Loucy (cell line): ENCODE measurements at regions not wholly inside any gene's neighbourhood (a gene's known extent, or its start where the extent isn't known, plus 50 kb on each side); places are given as distances from the start of the nearest gene placed in this dataset.

ENCODE experiments used
- H2AFZ ChIP-seq: fragments of 200-600 bp; sonication (generic); 2 replicates; pipeline ENCODE4 v1.6.0; 2016; ENCODE audit warnings: antibody characterized with exemption, mild to moderate bottlenecking, low read length, moderate library complexity
- H3F3A ChIP-seq: fragments of 200-600 bp; 2 replicates; pipeline ENCODE4 v1.6.0; 2016; ENCODE audit warnings: antibody characterized with exemption, low read depth, mild to moderate bottlenecking
- H3K27me3 ChIP-seq: fragments of 200-600 bp; sonication (generic); 2 replicates; pipeline ENCODE4 v1.6.1; 2014; ENCODE audit warnings: low read length, mild to moderate bottlenecking; ENCODE audit not compliant: insufficient read depth, poor library complexity, severe bottlenecking
- H3K36me3 ChIP-seq: fragments of 200-600 bp; sonication (generic); 2 replicates; pipeline ENCODE4 v1.6.1; 2016; ENCODE audit warnings: low read length; ENCODE audit not compliant: insufficient read depth
- H3K4me1 ChIP-seq: fragments of 200-600 bp; sonication (generic); 2 replicates; pipeline ENCODE4 v1.5.1; 2014; ENCODE audit warnings: low read length, mild to moderate bottlenecking; ENCODE audit not compliant: insufficient read depth, poor library complexity, severe bottlenecking
- H3K4me2 ChIP-seq: fragments of 200-600 bp; sonication (generic); 2 replicates; pipeline ENCODE4 v1.6.0; 2014; ENCODE audit warnings: antibody characterized with exemption, low read length, low read depth, mild to moderate bottlenecking; ENCODE audit not compliant: poor library complexity, severe bottlenecking
- H3K4me3 ChIP-seq: fragments of 200-600 bp; sonication (generic); 2 replicates; pipeline ENCODE4 v1.5.1; 2014; ENCODE audit warnings: low read length, mild to moderate bottlenecking, mixed read lengths; ENCODE audit not compliant: poor library complexity, severe bottlenecking
- H3K79me2 ChIP-seq: fragments of 200-600 bp; sonication (generic); 2 replicates; pipeline ENCODE4 v1.6.1; 2014; ENCODE audit warnings: low read length; ENCODE audit not compliant: insufficient read depth
- H3K9ac ChIP-seq: fragments of 200-600 bp; sonication (generic); 2 replicates; pipeline ENCODE4 v1.6.0; 2014; ENCODE audit warnings: mild to moderate bottlenecking, low read depth, low read length, moderate library complexity; ENCODE audit not compliant: poor library complexity, severe bottlenecking
- H3K9me2 ChIP-seq: fragments of 200-600 bp; sonication (generic); replicated peaks from 2 replicates; pipeline ENCODE4 v1.6.1; 2016; ENCODE audit warnings: low read depth, low read length, mixed read lengths
- H3K9me3 ChIP-seq: fragments of 200-600 bp; sonication (generic); 2 replicates; pipeline ENCODE4 v1.6.1; 2014; ENCODE audit warnings: mild to moderate bottlenecking, antibody characterized with exemption, low read length, low read depth; ENCODE audit not compliant: insufficient read depth
- H4K20me1 ChIP-seq: fragments of 200-600 bp; sonication (generic); 2 replicates; pipeline ENCODE4 v1.6.0; 2014; ENCODE audit warnings: antibody characterized with exemption, low read length, mild to moderate bottlenecking; ENCODE audit not compliant: insufficient read depth, poor library complexity, severe bottlenecking
- CTCF ChIP-seq: fragments of 200-600 bp; sonication (generic); conservative IDR thresholded peaks from 2 replicates; pipeline ENCODE4 v1.5.1; 2014; ENCODE audit warnings: mild to moderate bottlenecking, antibody characterized with exemption, low read length
- EZH2phosphoT487 ChIP-seq: fragments of 200-600 bp; IDR thresholded peaks from 2 replicates; pipeline ENCODE4 v1.6.1; 2018; ENCODE audit warnings: antibody characterized with exemption, mild to moderate bottlenecking, moderate library complexity, borderline replicate concordance

- H3K9ac ChIP-seq: no peak overlapping the region
- TF ChIP-seq CTCF (no peak), EZH2phosphoT487 (no peak)
- no peak overlapping the region for H3K4me2 ChIP-seq
- H3F3A ChIP-seq: no peaks in the 10 kb centered on the region
- H3K27me3 ChIP-seq: no peaks in the 10 kb centered on the region
- H3K4me3 ChIP-seq: no peak overlapping the region
- H2AFZ ChIP-seq: no peak overlapping the region
- no peaks in the 10 kb centered on the region for H3K79me2 ChIP-seq
- H3K9me3 ChIP-seq: no peaks in the 10 kb centered on the region
- peaks cover 4% of the 10 kb centered on the region for H3K4me1 ChIP-seq
- H4K20me1 ChIP-seq: no peaks in the 10 kb centered on the region
- no peaks in the 10 kb centered on the region for H3K9me2 ChIP-seq
- no peaks in the 10 kb centered on the region for H3K36me3 ChIP-seq
Measured at GRCh38 chr1:67528141-67528540, 97.9 kb upstream of the SERBP1 start.

GRCh38 chr1:67530071-67530470 is 99.9 kb upstream of the SERBP1 start:
- Histone ChIP-seq H3F3A (no peaks in the 10 kb centered on the region), H3K9me2 (no peaks in the 10 kb centered on the region), H3K9me3 (no peaks in the 10 kb centered on the region), H3K27me3 (no peaks in the 10 kb centered on the region), H2AFZ (no peak overlapping the region), H4K20me1 (no peaks in the 10 kb centered on the region), H3K79me2 (no peaks in the 10 kb centered on the region), H3K9ac (no peak overlapping the region), H3K36me3 (no peaks in the 10 kb centered on the region), H3K4me2 (no peak overlapping the region), H3K4me3 (no peak overlapping the region), H3K4me1 (peaks cover 11% of the 10 kb centered on the region)
- TF ChIP-seq CTCF (no peak), EZH2phosphoT487 (no peak)

GRCh38 chr1:67532452-67533216 is 102.4 kb upstream of the SERBP1 start:
- H3F3A ChIP-seq: no peaks in the 10 kb centered on the region
- H3K4me1 ChIP-seq: peaks cover 9% of the 10 kb centered on the region
- no peaks in the 10 kb centered on the region for H3K27me3 ChIP-seq
- no peaks in the 10 kb centered on the region for H3K9me2 ChIP-seq
- H3K9ac ChIP-seq: no peak overlapping the region
- H3K4me3 ChIP-seq: no peak overlapping the region
- no peaks in the 10 kb centered on the region for H3K79me2 ChIP-seq
- H3K4me2 ChIP-seq: no peak overlapping the region
- no peaks in the 10 kb centered on the region for H3K36me3 ChIP-seq
- TF ChIP-seq EZH2phosphoT487: no peak
- peak; percentile 76 for TF ChIP-seq CTCF
- no peak overlapping the region for H2AFZ ChIP-seq
- no peaks in the 10 kb centered on the region for H3K9me3 ChIP-seq
- H4K20me1 ChIP-seq: no peaks in the 10 kb centered on the region
